NOMO-1 treated with DMSO at 0.1 percent for 48 hours (cell line): ENCODE measurements at regions not wholly inside any gene's neighbourhood (a gene's known extent, or its start where the extent isn't known, plus 50 kb on each side); places are given as distances from the start of the nearest gene placed in this dataset.
"Not testable (repeated sequence)": the region's sequence is repeated elsewhere in the genome, so short reads cannot be mapped to it uniquely, and the experiment has no call there.

Experiments
- DNase-seq: peaks from one replicate; lab custom pipeline; 2025; ENCODE audit not compliant: unreplicated experiment; lab: John Stamatoyannopoulos, UW

DNA sequence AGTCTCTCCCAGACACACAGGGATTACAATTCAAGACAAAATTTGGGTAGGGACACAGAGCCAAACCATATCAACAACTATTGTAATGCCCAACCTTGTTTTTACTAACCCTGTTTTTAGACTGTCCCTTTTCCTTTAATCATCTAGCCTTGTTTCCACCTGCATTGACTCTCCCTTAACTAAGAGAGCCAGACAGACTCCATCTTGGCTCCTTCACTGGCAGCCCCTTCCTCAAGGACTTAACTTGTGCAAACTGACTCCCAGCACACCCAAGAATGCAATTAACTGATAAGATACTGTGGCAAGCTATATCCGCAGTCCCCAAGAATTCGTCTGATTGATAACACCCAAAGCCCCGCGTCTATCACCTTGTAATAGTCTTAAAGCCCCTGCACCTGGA lies 151.8 kb upstream of the DGKB start:
- not testable (repeated sequence) for DNase-seq

DNA sequence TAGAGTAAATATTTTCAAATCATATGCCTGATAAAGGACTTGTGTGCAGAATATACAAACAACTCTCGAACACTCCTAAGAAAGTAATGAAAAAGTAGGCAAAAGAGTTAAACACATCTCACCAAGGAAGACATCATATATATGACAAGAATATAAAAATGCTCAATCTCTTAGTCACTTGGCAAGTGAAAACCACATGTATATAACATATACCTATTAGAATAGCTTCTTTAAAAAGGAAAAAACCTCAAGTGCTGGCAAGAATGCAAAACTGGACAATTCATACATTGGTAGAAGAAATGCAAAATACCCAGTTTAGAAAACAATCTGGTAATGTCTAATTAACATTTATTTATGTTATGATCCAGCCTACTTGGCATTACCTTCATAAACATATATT lies 146.6 kb upstream of the DGKB start:
- no peak for DNase-seq

DNA sequence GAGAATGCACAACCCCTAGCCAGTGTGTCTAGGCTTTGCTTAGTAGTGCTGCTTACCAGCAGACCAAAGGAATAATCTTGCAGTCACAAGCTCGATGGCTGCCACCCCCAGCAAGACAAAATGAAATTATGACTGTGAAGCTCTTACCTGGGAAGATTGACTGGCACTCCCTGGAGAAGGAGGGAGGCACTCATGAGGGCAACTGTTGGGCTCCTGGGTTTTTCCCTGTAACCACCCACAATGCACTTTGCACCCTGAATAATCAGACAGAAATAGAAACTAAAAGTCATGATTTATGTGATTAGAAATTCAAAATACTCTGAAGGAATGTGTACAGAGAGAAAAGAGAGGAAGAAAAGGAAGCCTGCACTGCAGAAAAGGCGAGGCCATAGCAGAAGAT lies 144.3 kb upstream of the DGKB start:
- DNase-seq, result no peak

DNA sequence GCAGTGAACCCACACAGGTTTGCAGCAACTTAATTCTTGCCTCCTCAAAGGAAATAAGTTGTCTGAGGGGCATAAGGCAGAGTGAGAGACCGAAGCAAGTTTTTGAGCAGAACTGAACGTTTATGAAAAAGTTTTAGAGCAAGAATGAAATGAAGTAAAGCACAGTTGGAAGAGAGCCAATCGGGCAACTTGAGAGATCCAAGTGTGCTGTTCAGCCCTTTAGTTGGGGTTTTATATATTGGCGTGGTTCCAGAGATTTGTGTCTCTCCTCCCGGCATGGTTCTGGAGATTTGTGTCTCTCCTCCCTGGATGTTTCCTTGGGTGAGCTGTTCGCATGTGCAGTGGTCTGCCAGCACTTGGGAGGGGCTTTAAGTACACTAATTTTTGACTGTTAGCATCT lies 141.4 kb upstream of the DGKB start:
- DNase-seq, result no peak

DNA sequence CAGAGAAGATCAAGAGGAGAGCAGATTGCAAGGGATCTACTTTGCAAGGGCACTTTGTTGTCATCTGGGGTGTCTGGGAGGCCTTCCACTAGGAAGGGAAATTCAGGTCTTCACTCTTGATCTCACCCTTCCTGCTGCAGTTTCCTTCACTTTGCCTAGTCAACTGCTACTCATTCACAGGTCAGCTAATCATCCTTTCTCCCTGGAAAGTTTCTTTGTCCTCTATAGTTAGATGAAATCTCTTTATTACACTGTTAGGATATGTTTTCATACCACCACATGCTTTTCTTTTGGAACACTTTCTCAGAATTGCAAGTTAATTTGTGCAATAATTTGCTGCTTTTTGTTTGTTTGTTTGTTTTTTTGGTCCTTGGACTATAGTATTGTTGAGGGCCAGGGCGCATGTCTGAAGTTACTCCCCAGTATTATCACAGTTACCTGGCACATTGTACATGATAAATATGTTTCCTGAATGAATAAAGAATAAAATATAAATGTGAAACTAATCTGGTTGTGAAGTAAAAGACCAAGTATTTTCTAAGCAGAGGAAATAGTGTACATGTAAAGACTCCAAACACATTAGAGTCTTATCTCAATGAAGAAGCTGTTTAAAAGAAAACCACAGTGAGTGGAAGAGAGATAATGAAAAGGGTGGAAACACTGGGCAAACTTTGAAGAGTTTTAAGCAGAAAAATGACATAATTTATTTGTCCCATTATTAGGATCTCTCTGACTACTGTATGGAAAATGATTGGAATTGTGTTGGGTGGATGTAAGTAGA lies 139.9 kb upstream of the DGKB start:
- no peak for DNase-seq

DNA sequence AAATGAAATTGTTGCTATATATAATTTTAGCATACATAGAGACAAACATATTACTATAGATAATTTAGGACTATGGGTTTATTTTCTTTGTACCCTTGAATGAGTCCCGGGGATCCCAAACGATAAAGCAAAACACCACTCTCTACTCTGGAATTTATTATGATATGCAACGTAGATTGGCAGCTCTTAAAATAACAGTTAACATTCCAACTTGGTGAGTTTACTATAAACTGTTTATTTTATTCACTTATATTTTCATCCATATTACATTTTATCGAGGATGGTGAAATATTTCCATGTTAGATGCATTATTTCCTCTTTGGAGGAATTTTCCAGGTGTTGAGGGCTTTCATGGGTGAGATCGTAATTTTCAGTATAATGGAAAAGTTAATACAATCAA lies 138.7 kb upstream of the DGKB start:
- no peak for DNase-seq

DNA sequence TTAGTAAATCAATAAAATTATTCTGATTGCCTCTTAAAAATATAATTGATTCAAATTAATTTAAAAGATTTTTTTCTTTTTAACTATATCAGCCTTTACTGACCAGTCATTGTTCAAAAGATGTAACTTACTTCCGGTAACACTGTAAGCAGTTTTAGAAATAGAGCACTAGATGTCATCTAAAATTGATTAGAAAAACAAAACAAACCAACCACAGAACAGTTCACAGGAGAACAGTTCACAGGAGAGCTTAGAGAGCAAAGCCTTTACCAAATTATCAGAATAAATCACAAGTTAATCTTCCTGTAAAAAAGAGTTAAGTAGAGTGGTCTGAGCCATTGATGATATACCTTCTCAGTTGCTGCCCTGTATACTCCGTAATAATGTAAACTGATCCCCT lies 133.3 kb upstream of the DGKB start:
- DNase-seq, result no peak

DNA sequence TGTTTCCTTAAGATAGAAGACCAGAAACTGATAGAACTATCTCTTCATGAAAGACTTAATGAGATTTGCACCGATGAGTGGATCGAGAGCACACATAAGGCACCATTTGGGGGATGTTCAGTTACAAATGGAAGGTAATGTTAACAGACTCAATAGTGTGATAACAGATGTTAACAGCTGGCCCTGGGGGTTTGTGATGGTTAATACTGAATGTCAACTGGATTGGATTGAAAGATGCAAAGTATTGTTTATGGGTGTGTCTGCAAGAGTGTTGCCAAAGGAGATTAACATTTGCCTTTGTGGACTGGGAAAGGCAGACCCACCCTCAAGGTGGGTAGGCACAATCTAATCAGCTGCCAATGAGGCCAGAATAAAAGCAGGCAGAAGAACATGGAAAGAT lies 130.5 kb upstream of the DGKB start:
- DNase-seq, result no peak

DNA sequence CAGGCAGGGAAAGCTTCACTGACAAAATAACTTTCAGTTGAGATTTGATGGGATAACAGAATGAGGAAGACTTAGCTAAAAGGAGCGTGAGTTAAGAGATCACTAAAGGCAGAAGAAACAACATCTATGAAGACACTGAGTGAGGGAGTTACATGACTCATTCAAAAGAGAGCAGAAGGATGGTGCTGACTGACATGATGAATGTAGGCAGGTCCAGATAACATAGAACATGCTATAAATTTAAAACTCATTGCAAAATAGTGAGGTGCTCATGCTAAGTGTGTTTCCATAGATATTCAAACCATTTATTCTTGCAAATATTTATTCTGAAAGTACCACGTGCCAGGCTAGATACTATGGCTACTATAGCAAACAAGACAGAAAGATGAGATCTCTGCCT lies 116.4 kb upstream of the DGKB start:
- DNase-seq, result no peak

DNA sequence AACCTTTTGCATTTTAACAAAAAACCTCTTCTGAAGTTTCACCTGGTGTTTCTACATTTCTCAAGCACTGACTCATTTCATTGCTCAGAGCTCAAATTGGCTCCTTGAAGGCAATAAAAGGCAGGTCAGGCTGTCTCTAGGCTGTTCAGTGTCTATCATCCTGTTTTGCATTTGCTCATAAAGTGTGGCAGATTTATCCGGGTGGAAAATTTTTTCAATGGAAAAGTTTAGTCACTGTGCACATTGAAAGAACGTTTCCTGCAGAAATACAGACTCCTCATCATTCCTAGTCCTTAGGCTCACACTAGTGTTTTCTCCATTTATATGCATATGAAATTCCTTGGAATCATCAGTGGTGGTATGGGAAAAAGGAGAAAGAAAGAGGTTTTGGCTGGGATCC lies 114.2 kb upstream of the DGKB start:
- DNase-seq, result no peak

DNA sequence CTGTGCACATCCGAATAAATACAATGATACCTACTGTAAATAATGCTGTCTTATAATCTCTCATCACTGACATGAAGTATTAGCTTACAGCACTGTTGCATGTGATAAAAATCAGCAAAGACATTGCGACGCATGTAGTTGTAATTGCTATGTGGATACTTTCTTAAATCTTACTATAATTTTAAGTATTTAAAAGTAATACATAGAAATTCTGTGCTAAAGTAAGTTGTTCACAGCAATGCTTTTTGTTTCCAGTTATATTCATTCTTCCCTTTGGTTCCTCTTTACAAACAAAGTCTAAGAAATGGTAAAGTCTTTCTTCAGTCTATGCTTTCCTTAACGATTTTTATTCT lies 113.7 kb upstream of the DGKB start:
- DNase-seq, result no peak

DNA sequence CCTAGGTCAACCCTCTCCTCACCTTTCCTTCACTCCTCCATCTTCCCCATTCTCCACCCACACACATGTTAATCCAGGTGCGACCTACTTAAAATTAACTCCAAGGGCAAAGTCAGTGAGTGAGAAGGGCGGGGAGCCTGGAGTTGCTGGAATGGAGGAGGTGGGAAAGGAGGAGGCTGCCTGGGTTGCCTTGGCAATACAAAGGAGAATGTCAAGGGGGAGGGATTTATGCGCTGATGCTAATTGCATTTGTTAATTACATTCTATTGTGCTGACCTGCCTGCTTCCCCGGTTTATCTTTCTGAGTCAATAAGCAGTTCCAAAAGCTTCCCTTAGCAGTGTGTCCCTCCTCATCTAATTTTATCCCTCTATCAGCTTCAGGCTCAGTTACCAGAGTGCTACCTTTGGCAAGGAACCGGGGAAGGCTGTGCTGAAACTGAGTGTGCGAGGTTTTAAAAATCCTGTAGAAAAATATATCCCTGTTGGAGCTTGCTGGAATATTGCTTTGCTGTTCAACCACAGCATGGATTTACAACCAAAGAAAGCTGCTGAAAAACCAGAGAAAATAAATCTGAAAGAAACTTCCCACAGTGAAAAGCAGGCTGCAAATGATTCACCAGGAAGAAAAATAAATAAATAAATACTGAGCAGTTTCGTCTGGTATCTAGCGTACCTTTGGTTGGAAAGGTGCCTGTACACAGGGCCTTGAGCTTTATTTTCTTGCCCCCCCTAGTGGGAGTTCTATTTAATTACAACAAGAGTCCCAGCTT lies 113.2 kb upstream of the DGKB start:
- peak; percentile 47 for DNase-seq

DNA sequence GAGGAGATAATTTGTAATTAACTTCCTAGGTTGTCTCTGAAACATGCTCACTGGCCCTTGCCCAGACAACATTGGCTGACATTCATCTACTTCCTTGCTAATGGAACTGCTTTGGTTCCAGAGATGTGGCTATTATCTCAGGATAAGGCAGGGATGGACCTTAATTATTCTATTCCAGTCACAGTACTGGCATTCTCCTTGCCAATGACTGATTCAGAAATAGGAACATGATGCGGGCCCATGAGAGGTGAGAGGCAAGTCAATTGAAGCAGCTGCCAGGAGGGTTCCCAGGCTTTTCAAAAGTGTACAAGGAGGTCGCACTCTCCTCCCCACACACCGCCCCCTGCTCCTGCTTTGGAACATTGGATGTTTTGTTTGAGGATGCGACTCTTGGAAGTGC lies 109.6 kb upstream of the DGKB start:
- DNase-seq, result no peak

DNA sequence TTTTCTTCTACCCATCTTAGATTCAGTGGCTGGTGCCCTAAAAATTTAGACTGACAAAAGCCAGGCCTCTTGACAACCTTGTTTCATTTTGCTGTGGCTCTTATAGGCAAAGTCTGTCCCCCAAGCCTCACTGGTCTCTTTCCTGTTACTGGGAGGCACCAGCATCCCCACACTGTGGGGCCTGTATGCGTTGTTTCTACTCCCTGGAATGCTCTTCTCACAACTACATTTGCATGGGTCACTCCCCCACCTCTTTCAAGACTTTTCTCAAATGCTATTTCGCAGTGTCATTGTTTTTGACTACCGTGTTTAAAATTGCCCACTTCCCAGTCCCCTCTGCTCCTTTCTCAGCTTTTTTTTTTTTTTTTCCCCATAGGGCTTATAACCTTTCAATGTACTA lies 108.7 kb upstream of the DGKB start:
- DNase-seq, result no peak

DNA sequence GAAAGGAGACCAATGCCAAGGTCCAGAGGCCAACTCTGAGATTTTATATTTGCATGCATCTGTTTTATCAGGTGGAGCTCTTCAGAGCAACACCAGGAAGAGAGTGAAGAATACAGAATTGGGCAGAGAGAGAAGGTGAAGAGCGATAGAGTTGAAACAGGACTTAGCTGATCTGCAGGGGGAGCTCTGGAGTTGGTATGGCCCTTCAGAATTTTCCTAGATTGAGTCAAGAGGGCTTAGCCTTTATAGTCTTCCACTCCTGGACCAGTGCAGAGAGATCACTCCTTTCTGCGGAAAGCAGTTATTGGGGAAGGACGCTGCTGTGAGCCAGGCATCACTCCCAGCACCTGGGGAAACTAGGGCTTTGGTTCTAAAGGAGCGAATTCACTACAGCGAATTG lies 105.0 kb upstream of the DGKB start:
- DNase-seq, result no peak

DNA sequence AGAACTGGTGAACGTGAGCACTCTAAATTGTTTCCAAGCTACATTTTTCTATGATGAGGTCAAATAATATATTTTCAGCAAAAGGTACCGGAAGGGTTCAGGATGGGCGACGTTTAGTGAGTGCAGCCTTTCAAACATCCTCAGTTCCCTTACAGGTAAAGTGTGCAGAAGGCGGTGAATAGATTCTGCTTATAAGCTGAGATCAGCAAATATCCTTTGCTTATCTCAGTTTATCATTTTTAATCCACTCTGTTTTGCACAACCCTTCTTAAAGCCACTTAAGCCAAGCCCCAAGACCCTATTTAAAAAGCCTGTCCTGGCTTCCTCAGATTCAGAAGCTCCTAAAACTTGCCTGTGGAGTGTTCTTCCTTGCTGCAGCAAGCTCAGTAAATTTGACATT lies 103.1 kb upstream of the DGKB start:
- DNase-seq, result no peak

DNA sequence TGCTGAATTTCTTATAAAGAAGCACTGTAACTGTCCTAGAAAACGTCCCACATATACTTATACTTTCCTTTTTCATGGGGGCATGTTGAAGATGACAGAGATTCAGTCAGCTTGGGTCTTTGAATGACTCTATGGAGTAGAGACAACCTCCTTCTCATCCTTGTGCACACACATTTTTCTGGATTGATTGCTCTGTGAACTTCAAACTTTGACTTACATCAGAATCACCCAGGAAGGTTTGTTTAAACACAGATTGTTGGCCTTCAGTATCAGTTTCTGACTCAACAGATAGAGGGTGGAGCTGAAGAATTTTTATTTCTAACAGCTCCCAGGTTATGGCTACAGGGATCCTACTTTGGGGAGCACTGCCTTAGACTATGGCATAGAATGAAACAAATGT lies 97.6 kb upstream of the DGKB start:
- DNase-seq, result no peak

DNA sequence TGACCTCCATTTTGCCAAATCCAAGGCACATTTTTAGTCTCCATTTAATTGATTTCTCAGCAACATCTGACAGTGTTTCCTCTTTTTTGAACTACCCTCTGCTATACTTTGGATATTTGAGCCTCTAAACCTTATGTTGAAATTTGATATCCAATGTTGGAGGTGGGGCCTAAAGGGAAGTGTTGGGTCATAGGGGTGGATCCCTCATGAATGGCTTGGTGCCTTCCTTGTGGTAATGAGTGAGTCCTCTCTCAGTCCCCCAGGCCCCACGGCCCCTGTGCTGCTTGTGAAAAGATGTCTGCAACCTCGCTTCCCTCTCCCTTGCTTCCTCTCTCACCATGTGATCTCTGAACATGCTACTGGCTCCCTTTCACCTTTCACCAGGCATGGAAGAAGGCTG lies 96.8 kb upstream of the DGKB start:
- peak; percentile 21 for DNase-seq

DNA sequence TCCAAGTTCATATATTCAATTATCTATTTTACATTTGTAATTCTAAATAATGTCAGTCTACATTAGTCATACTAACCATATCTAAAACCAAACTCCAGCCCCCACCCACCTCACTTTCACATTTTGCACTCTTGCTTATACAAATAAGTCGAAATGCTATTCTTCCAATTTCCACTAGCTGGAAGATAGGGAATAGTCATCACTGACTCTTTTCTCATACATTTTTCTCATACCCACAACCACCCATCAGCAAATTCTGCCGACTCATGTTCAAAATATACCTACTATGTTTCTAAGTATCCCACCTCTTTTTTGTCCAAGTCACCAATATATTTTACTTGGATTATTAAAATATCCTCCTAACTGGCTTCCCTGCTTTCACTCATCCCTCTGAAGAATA lies 93.2 kb upstream of the DGKB start:
- DNase-seq, result no peak

DNA sequence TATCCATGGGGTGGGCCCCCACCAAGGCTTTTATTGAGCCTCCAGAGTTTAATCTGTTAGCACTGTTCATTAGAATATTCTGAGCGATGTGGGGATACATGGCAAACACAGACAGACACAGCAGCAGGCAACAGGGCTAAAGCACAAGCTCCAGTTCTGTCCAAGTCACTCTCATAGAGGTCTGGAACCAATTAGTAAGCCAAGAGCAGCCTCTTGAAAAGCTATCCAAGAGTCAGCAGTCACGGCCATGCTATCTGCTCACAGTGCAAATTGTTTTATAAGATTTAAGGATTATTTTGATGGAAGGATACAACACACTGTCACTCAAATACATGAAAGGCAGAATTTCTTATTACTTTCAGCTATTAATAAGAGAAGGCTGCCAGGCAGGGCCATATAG lies 86.4 kb upstream of the DGKB start:
- no peak for DNase-seq

DNA sequence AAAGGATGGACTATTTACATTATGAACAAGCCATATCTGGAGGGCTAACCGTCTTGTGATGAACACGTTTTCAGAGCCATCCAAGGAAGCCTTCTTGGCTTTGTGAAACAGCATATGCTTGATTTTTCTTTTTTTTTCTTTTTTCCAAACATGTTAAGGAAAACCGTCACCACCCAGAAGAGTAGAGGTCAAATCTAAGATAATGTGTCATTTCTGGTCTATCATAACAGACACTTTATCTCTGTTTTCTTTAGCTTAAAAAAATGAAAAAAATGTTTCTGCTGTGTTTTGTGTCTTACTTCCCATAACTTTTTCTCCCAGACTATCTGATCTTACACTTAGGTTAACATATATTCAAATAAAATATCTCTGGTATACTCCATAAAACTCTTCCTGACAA lies 76.1 kb upstream of the DGKB start:
- no peak for DNase-seq

DNA sequence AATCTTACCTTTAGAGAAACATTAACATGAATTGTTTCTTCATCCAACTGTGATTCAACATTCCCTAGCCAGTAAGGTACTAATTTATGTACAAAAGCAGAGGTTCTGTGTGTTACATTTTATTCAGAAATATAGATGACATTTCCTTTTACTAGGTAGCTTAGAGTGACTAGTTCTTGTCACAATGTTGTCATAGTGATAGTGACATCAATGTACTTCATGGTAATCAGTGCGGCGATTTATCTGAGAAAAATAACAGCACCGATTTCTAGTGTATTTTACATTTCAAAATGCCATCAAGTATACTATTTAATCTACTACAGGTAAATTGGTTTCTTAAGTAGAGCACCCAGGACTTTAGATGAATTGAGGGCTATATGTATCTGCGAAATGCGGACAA lies 72.1 kb upstream of the DGKB start:
- no peak for DNase-seq
